ENCODE measurements at regions not wholly inside any gene's neighbourhood (a gene's known extent, or its start where the extent isn't known, plus 50 kb on each side); places are given as distances from the start of the nearest gene placed in this dataset.

DNA sequence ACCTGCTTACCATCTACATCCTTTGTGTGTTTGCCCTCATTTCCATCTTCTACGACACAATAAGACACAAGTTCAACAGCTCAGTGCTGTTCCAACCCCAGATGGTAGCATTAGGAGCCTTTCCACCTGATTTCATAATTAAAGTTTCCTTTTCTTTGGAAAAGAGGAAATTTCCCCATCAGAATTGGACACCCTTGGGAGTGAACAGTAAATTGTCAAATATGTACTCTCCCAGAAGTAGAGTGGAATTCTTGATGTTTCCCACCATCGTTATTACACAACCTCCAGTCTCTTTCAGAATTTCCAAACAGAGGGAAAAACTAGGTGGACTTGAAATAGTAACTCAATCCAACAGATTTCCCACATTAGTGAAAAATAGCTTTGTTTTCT is 337.6 kb upstream of the OR4E1 start:
- WGBS, 2 donors, result 85 to 91% methylated on average over 2 of the region's 2 CpGs
- intact Hi-C loops (cut with DNase I), result no loop called here
- no peak for DNase-seq
- Histone ChIP-seq H3K4me3 (replicated peaks in 1 of 3) (no peak overlapping the region), H3K36me3 (no peaks in the 10 kb centered on the region), H3K27me3 (no peaks in the 10 kb centered on the region), H3K27ac (no peak overlapping the region), H3K4me1 (no peaks in the 10 kb centered on the region), H3K9me3 (no peaks in the 10 kb centered on the region)
- TF ChIP-seq, protein P1, sequence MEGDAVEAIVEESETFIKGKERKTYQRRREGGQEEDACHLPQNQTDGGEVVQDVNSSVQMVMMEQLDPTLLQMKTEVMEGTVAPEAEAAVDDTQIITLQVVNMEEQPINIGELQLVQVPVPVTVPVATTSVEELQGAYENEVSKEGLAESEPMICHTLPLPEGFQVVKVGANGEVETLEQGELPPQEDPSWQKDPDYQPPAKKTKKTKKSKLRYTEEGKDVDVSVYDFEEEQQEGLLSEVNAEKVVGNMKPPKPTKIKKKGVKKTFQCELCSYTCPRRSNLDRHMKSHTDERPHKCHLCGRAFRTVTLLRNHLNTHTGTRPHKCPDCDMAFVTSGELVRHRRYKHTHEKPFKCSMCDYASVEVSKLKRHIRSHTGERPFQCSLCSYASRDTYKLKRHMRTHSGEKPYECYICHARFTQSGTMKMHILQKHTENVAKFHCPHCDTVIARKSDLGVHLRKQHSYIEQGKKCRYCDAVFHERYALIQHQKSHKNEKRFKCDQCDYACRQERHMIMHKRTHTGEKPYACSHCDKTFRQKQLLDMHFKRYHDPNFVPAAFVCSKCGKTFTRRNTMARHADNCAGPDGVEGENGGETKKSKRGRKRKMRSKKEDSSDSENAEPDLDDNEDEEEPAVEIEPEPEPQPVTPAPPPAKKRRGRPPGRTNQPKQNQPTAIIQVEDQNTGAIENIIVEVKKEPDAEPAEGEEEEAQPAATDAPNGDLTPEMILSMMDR (IDR thresholded peaks at IDR 0.05), result no peak
- TF ChIP-seq POLR2A (IDR thresholded peaks at IDR 0.05), result no peak

DNA sequence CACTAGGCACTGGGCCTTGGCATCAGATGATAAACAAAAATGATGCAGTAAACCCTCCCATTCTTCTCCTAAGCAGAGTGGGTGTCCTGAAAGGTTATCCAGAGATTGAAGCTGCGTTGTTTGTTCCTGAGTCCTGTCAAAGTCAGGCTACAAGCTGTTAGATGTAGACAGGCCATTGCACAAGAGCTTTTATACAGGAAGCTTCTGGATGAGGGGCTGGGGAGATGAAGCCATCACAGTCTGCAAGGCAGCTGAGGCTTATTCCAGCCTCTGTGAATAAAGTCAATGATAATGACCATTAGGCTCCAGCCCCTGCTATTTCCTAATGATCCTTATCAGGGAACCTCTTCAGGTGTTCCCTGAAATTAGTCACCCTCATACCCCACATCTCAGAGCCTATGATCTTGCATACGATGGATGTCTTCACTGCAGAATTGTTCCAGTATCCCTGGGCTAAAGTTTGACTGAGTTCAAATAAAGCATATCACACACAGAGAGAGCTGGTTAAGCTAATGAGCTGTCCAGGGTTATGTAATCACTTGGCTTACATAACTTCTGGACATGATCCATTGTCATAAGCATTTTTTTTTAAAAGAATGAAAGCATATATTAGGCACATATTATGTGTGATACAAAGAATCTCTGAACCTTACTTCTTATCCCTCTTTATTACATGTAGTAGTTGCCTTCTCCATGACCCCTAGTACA is 337.1 kb upstream of the OR4E1 start:
- no peaks in the 10 kb centered on the region for H3K9me3 ChIP-seq
- WGBS, 2 donors, result 73 to 96% methylated on average over 2 of the region's 2 CpGs
- TF ChIP-seq, protein P1 (IDR thresholded peaks at IDR 0.05), result no peak
- TF ChIP-seq POLR2A (IDR thresholded peaks at IDR 0.05), result no peak
- no peaks in the 10 kb centered on the region for H3K36me3 ChIP-seq
- intact Hi-C loops (cut with DNase I), result no loop called here
- no peak overlapping the region for H3K27ac ChIP-seq
- no peak overlapping the region for H3K4me3 ChIP-seq (replicated peaks in 1 of 3)
- no peak for DNase-seq
- no peaks in the 10 kb centered on the region for H3K27me3 ChIP-seq
- H3K4me1 ChIP-seq, result no peaks in the 10 kb centered on the region

DNA sequence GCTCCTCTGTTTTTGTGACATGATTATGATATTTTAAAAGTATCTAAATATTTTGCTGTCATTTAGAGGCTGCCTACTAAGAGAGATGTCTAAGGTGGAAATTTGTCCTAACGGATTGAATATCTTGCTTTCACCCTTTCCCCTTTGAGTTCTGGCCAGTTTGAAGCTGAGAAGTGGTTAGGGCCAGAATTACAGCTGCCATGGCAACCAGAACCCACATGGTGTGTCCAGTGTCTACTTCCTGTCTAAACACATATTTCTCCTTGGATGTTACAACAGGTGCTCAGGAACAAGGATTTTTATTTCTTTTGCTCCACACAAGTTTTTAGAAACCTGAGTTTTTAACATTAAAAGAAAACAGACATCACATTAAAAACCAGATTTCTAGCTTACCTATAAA is 335.1 kb upstream of the OR4E1 start:
- H3K36me3 ChIP-seq, result no peaks in the 10 kb centered on the region
- intact Hi-C loops (cut with DNase I), result no loop called here
- no peak for TF ChIP-seq POLR2A (IDR thresholded peaks at IDR 0.05)
- TF ChIP-seq, protein P1 (IDR thresholded peaks at IDR 0.05), result no peak
- no peak overlapping the region for H3K4me3 ChIP-seq (replicated peaks in 1 of 3)
- H3K27me3 ChIP-seq, result no peaks in the 10 kb centered on the region
- no peaks in the 10 kb centered on the region for H3K4me1 ChIP-seq
- DNase-seq, result peak; percentile 59 to 61
- H3K9me3 ChIP-seq, result no peaks in the 10 kb centered on the region
- WGBS, 2 donors, result 25 to 31% methylated on average over 1 of the region's 1 CpG
- no peak overlapping the region for H3K27ac ChIP-seq

DNA sequence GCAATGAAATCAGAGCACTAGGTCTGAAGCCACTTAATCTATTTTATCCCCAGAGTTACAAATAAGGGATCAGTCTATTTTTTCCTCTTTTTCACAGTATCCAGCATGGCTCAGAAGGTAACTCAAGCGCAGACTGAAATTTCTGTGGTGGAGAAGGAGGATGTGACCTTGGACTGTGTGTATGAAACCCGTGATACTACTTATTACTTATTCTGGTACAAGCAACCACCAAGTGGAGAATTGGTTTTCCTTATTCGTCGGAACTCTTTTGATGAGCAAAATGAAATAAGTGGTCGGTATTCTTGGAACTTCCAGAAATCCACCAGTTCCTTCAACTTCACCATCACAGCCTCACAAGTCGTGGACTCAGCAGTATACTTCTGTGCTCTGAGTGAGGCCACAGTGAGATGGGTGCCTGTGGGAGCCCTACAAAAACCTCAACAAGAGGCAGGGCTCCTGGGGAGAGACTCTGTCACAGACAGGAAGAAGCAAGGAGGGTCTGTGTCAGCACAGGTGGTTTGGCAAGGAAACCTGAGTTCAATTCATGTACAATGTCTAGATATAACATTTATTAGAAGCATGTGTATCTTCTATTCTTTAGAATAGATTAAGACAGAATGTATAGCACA is 334.3 kb upstream of the OR4E1 start:
- WGBS, 2 donors, result 93% methylated on average over 6 of the region's 6 CpGs
- no peaks in the 10 kb centered on the region for H3K4me1 ChIP-seq
- H3K27me3 ChIP-seq, result no peaks in the 10 kb centered on the region
- intact Hi-C loops (cut with DNase I), result no loop called here
- H3K4me3 ChIP-seq (replicated peaks in 1 of 3), result no peak overlapping the region
- no peak for TF ChIP-seq POLR2A (IDR thresholded peaks at IDR 0.05)
- TF ChIP-seq, protein P1 (IDR thresholded peaks at IDR 0.05), result no peak
- DNase-seq, result no peak
- no peaks in the 10 kb centered on the region for H3K9me3 ChIP-seq
- no peaks in the 10 kb centered on the region for H3K36me3 ChIP-seq
- no peak overlapping the region for H3K27ac ChIP-seq

DNA sequence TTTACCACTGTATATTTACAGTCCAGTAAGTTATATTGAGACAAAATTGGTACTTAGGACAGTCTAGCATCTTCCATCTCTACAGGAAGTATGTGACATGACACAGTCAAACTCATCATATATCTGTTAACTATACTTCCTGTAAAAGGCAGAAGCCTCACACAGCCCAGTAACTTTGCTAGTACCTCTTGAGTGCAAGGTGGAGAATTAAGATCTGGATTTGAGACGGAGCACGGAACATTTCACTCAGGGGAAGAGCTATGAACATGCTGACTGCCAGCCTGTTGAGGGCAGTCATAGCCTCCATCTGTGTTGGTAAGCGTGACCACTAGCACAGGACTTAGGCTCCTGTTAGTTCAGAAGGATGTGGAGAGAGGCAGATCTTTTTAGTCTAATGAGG is 333.7 kb upstream of the OR4E1 start:
- WGBS, 2 donors, result 93 to 98% methylated on average over 3 of the region's 3 CpGs
- H3K27ac ChIP-seq, result no peak overlapping the region
- H3K9me3 ChIP-seq, result no peaks in the 10 kb centered on the region
- H3K27me3 ChIP-seq, result no peaks in the 10 kb centered on the region
- H3K36me3 ChIP-seq, result no peaks in the 10 kb centered on the region
- no peak for DNase-seq
- no peak overlapping the region for H3K4me3 ChIP-seq (replicated peaks in 1 of 3)
- TF ChIP-seq POLR2A (IDR thresholded peaks at IDR 0.05), result no peak
- TF ChIP-seq, protein P1 (IDR thresholded peaks at IDR 0.05), result no peak
- H3K4me1 ChIP-seq, result no peaks in the 10 kb centered on the region
- intact Hi-C loops (cut with DNase I), result no loop called here
